SHP77 treated with DMSO at 0.1 percent for 48 hours (cell line): ENCODE measurements at regions not wholly inside any gene's neighbourhood (a gene's known extent, or its start where the extent isn't known, plus 50 kb on each side); places are given as distances from the start of the nearest gene placed in this dataset.
A peak's percentile ranks its signal among the peaks of the same experiment; 100 is the strongest.

Experiments used
- DNase-seq: peaks from one replicate; lab custom pipeline; 2025; lab: John Stamatoyannopoulos, UW

DNA sequence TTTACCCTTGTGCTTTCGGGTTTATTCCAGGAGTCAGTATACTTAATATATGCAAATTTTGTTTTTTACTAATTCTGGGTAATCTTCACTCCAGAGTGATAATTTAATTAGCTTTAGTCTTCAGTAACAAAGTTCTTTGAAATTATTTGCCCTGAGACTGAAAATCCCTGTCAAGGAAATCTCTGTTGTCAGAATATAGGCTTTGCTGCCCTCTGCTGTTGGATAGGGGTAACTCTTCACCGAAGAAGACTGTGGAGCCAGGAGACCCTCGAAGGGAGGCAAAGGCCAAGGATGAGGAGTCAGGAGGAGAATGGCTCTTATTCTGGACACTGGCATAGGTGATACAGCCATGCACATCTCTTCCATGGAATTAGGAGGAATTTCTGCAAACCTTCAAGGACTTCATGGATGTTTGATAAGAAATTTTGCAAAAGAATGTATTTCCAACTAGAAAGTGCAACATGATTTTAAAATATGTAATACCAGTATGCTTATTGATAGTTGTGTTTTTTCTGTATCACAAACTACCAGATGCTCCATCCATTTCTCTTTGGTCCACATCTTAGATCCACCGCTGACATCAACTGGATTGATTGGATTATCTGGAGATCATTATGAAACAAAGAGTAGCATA, 182.3 kb downstream of the RDH14 start:
- no peak for DNase-seq

GRCh38 chr2:18376936-18377335, 183.5 kb downstream of the RDH14 start:
- no peak for DNase-seq

DNA sequence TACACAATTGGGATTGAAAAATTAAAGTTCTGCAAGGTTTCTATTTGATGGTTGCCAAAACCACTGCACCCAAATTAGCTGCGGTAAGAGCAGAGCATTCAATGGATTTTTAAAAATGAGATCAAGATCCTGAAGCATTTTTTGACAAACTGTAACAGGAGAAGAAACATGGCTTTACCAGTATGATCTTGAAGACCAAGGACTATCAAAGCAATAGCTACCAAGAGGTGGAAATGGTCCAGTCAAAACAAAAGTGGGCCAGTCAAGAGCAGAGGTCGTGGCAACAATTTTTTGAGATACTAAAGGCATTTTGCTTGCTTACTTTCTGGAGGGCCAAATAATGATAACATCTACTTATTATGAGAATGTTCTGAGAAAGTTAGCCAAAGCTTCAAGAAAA, 186.8 kb downstream of the RDH14 start:
- no peak for DNase-seq

- no peak for DNase-seq
Observed at GRCh38 chr2:18373081-18373480, 187.4 kb downstream of the RDH14 start.

DNA sequence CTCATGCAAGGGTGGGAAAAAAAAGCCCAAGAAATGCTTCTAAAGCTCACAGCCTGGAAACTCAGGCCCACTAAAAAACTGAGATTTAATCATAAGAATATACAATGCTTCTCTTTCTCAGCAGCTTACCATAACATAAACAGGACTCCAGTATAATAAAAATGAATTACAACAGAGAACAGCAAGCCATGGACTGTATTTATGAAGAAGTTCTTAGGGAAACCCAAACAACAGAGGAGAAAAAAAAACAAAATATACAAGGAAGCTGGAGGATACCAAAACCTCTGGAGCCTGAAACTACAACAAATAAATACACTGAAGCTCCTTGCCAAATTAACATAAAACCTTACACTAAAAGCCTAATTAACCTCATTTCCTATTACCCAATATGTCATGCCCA, 187.8 kb downstream of the RDH14 start:
- no peak for DNase-seq

- no peak for DNase-seq
Observed at GRCh38 chr2:18369760-18370159, 190.7 kb downstream of the RDH14 start.

DNA sequence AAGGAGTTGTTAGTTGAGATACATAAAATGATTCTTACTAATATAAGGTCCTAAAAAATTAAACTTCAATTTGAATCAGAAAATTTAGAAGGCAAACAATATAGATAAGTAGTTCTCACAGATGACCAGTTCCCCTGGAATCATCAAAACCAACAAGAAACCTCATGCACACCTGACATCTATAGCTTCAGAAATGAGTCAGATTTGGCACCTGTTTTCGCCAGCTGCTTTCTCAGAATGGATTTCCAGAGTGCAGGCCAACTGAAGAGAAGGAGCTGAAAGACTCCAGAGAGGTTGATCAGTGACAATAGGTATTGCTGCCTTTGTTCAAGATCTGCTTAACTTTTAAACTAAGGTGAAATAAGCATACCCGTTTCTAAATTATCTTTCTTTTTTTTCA, 192.4 kb downstream of the RDH14 start:
- no peak for DNase-seq

DNA sequence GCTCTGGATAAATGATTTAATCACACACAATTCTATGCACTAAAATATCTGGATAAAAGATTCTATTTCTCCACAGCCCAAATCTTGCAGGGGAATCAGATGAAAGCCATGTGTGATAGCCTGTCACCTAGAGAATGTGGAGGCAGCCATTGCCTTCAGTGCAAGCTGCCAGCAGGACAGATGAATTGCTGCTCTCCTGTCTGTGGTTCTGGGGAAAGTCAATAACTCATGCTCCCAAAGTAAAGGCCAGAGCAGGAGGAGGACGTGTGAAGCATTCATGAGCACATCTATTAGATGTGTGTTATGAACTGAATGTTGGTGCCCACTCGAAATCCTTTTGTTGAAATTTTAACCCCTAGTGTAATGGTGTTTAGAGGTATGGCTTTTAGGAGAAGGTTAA, 195.1 kb downstream of the RDH14 start:
- no peak for DNase-seq

DNA sequence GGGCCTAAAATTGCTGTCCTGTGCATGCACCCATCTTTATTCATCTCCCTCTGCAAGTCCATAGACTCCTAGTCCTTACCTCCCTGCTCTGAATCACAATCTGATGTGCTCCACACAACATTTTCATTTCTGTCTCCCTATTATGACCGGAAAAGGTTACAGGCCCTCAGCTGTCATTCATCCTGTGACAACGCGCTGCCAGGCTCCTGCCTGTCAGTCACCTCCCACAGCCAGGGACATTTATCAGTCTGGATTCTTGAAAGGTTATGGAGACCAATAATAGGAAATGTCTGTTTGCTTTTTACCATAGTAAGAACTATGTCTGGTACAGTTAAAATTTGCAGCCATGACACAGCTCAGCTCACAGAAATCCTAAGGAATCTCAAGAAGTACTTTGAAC, 197.1 kb downstream of the RDH14 start:
- DNase-seq, result no peak

DNA sequence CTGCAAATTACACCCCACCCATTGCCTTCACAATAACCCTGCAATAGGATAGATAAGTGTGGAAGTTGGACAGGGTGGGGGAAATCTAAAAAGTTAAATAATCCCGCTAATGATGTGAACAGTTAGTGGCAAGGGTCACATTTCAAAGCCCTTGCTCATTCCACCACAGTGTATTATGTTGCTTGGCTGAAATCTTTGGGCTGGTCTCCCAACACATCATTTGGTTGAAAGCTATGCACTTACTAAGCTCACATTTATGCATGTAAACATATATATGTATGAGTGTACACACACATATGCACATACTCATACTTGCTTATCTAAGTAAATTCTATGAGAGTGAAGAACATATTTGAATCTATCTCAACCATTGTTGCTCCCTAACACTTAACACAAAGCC, 197.8 kb downstream of the RDH14 start:
- DNase-seq, result no peak

GRCh38 chr2:18357537-18357936, 202.9 kb downstream of the RDH14 start:
- no peak for DNase-seq

GRCh38 chr2:18356676-18357075, 203.8 kb downstream of the RDH14 start:
- no peak for DNase-seq

DNA sequence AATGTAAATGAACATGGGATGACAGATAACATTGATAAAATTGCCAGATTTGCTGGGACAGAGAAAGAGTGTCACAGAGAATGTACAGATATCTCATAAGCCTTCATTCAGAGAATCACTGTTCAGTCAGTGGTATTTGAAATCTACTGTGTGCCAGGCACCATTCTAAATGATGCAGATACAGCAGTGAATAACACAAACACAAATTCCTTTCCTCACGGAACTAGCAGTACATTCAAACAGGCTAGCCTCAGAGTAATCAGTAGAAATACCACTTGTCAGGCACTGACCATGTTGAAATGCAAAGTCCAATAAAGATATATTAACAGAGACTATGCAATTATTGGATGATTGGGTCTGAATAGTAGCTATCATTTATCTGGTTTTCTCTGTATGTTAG, 211.0 kb downstream of the RDH14 start:
- DNase-seq, result no peak

DNA sequence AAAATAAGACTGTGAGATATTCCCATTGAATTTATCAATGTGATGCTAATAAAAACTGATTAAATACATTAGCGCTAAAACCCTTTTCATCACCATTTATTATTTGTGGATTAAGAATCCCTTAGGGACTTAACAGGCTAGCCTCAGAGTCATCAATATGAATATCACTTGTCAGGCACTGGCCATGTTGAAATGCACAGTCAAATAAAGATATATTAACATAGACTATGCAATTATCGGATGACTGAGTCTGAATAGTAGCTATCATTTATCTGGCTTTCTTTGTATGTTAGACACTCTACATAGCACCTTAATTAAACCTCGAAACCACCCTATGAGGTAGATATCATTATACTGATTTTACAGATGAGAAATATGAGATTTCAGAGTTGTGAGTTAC, 213.6 kb downstream of the RDH14 start:
- DNase-seq, result no peak

DNA sequence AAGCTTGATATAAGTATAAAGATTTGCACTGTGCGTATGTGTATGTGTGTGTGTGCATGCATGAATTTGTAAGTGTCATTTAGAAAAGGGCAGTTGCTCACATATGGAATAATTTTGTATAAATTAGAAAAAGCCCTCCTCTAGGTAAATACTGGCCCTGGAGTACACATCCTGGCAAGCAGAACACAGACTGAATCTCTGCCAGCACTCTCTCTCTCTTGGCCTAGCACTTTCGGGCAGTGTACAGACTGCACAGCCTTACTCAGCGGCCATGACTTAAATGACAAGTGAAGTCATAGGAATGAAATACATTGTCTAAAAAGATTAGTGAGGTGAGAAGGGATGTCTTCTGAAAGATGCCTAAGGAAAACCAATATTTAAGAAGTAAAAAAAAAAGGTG, 214.1 kb downstream of the RDH14 start:
- peak; percentile 19 for DNase-seq

DNA sequence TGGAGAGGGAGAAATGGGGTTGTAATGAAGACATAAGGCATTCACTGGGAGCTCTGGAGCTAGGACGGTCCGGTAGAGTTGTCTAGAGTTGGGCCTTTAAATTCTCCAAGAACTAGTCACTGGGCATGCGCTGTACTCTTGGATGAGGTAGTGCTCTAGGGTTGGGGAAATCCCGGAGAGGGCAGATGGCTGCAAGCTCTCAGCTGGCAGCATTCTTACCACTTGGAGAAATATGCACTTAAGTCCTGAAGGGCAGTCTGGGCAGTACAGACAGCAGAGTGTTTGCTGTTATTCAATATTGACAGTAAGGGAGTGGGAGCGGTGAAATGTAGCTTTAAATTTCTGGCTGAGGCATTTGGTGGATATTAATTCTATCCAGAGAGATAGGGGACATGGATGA, 214.6 kb downstream of the RDH14 start:
- peak; percentile 65 for DNase-seq

- DNase-seq, result no peak
Observed at GRCh38 chr2:18342901-18343300, 217.6 kb downstream of the RDH14 start.

- DNase-seq, result no peak
Observed at GRCh38 chr2:18339326-18339725, 221.1 kb downstream of the RDH14 start.

GRCh38 chr2:18336975-18337374, 223.5 kb downstream of the RDH14 start:
- DNase-seq, result no peak

- DNase-seq, result no peak
Observed at GRCh38 chr2:18332477-18332876, 228.0 kb downstream of the RDH14 start.

- no peak for DNase-seq
Observed at GRCh38 chr2:18325118-18325517, 235.3 kb downstream of the RDH14 start.

DNA sequence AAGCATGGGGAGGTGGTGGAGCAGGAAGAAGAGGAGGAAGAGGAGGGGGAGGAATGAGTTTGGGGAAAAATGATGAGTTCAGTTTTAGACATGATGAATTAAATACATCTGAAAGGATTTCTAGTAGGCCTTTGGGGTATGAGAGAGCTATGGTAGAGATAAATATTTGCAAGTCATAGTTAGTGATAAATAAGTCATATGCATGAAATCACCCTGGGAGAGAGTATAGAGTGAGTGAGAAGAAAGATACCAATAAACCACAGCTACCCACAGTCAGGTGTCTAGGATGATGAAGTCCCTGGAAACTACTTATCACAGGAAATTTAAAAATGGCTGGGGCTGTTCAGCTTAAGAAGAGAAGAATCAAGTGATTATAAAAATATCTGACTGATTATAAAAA, 240.5 kb downstream of the RDH14 start:
- DNase-seq, result no peak

GRCh38 chr2:18317017-18317416, 243.4 kb downstream of the RDH14 start:
- no peak for DNase-seq

GRCh38 chr2:18312818-18313217, 247.6 kb downstream of the RDH14 start:
- DNase-seq, result no peak
